ENCODE measurements at regions not wholly inside any gene's neighbourhood (a gene's known extent, or its start where the extent isn't known, plus 50 kb on each side); places are given as distances from the start of the nearest gene placed in this dataset.
"Not testable (repeated sequence)": the region's sequence is repeated elsewhere in the genome, so short reads cannot be mapped to it uniquely, and the experiment has no call there.

GRCh38 chr1:91207691-91208090 lies 185.9 kb upstream of the ZNF644 start:
- not testable (repeated sequence) for DNase-seq (ENCODE audit: low read depth in 4 of 4, low spot score in 3 of 4)

GRCh38 chr1:91204150-91204549 lies 182.3 kb upstream of the ZNF644 start:
- not testable (repeated sequence) for DNase-seq (ENCODE audit: low read depth in 4 of 4, low spot score in 3 of 4)

GRCh38 chr1:91201694-91202093 lies 179.9 kb upstream of the ZNF644 start:
- no peak for DNase-seq (ENCODE audit: low read depth in 4 of 4, low spot score in 3 of 4)

- no peak for DNase-seq (ENCODE audit: low read depth in 4 of 4, low spot score in 3 of 4)
These were observed 179.3 kb upstream of the ZNF644 start for GRCh38 chr1:91201176-91201575.

- no peak for DNase-seq (ENCODE audit: low read depth in 4 of 4, low spot score in 3 of 4)
These were observed 178.8 kb upstream of the ZNF644 start for GRCh38 chr1:91200675-91201074.

- no peak for DNase-seq (ENCODE audit: low read depth in 4 of 4, low spot score in 3 of 4)
These were observed 178.2 kb upstream of the ZNF644 start for GRCh38 chr1:91199988-91200387.

- DNase-seq (ENCODE audit: low read depth in 4 of 4, low spot score in 3 of 4) = no peak
These were observed 169.2 kb upstream of the ZNF644 start for GRCh38 chr1:91190996-91191395.

- DNase-seq (ENCODE audit: low read depth in 4 of 4, low spot score in 3 of 4) = no peak
These were observed 167.3 kb upstream of the ZNF644 start for GRCh38 chr1:91189096-91189495.

GRCh38 chr1:91182807-91183206 lies 161.0 kb upstream of the ZNF644 start:
- not testable (repeated sequence) for DNase-seq (ENCODE audit: low read depth in 4 of 4, low spot score in 3 of 4)

GRCh38 chr1:91176250-91176649 lies 154.4 kb upstream of the ZNF644 start:
- DNase-seq (ENCODE audit: low read depth in 4 of 4, low spot score in 3 of 4) = no peak

GRCh38 chr1:91174734-91175133 lies 152.9 kb upstream of the ZNF644 start:
- no peak for DNase-seq (ENCODE audit: low read depth in 4 of 4, low spot score in 3 of 4)

- no peak for DNase-seq (ENCODE audit: low read depth in 4 of 4, low spot score in 3 of 4)
These were observed 151.6 kb upstream of the ZNF644 start for GRCh38 chr1:91173346-91173890.

- DNase-seq (ENCODE audit: low read depth in 4 of 4, low spot score in 3 of 4) = no peak
These were observed 150.7 kb upstream of the ZNF644 start for GRCh38 chr1:91172541-91172940.

GRCh38 chr1:91171898-91172297 lies 150.1 kb upstream of the ZNF644 start:
- peak; percentile 49 to 79 (median 70) for DNase-seq (ENCODE audit: low read depth in 4 of 4, low spot score in 3 of 4)

GRCh38 chr1:91170571-91170970 lies 148.7 kb upstream of the ZNF644 start:
- no peak for DNase-seq (ENCODE audit: low read depth in 4 of 4, low spot score in 3 of 4)

- DNase-seq (ENCODE audit: low read depth in 4 of 4, low spot score in 3 of 4) = peak in 3 of 4 donors; percentile 28 to 47 (median 32)
These were observed 144.4 kb upstream of the ZNF644 start for GRCh38 chr1:91166106-91166712.

GRCh38 chr1:91165033-91165654 lies 143.3 kb upstream of the ZNF644 start:
- DNase-seq (ENCODE audit: low read depth in 4 of 4, low spot score in 3 of 4) = peak; percentile 47 to 65 (median 57)

GRCh38 chr1:91162613-91163012 lies 140.8 kb upstream of the ZNF644 start:
- DNase-seq (ENCODE audit: low read depth in 4 of 4, low spot score in 3 of 4) = no peak

GRCh38 chr1:91161749-91162148 lies 139.9 kb upstream of the ZNF644 start:
- DNase-seq (ENCODE audit: low read depth in 4 of 4, low spot score in 3 of 4) = no peak

- DNase-seq (ENCODE audit: low read depth in 4 of 4, low spot score in 3 of 4) = no peak
These were observed 139.3 kb upstream of the ZNF644 start for GRCh38 chr1:91161166-91161565.

GRCh38 chr1:91160363-91161075 lies 138.7 kb upstream of the ZNF644 start:
- no peak for DNase-seq (ENCODE audit: low read depth in 4 of 4, low spot score in 3 of 4)

GRCh38 chr1:91153341-91153740 lies 131.5 kb upstream of the ZNF644 start:
- no peak for DNase-seq (ENCODE audit: low read depth in 4 of 4, low spot score in 3 of 4)

All from right renal pelvis (tissue), 4 donors.